ENCODE measurements at regions not wholly inside any gene's neighbourhood (a gene's known extent, or its start where the extent isn't known, plus 50 kb on each side); places are given as distances from the start of the nearest gene placed in this dataset.

GRCh38 chr4:52247941-52248340, 196.8 kb downstream of the SPATA18 start:
- no peak overlapping the region for H3K4me3 Mint-ChIP-seq
- no peaks in the 10 kb centered on the region for H3K4me1 Mint-ChIP-seq
- H3K27me3 Mint-ChIP-seq, result no peaks in the 10 kb centered on the region
- H3K36me3 Mint-ChIP-seq (ENCODE audit: low read depth), result no peaks in the 10 kb centered on the region
- no peak for ATAC-seq (replicated peaks)
- H3K9me3 Mint-ChIP-seq, result peaks cover 11% of the 10 kb centered on the region
- no peak overlapping the region for H3K27ac Mint-ChIP-seq

- ATAC-seq (replicated peaks), result no peak
- no peaks in the 10 kb centered on the region for H3K36me3 Mint-ChIP-seq (ENCODE audit: low read depth)
- no peaks in the 10 kb centered on the region for H3K4me1 Mint-ChIP-seq
- H3K4me3 Mint-ChIP-seq, result no peak overlapping the region
- peaks cover 11% of the 10 kb centered on the region for H3K9me3 Mint-ChIP-seq
- H3K27me3 Mint-ChIP-seq, result no peaks in the 10 kb centered on the region
- H3K27ac Mint-ChIP-seq, result no peak overlapping the region
Measured at GRCh38 chr4:52248820-52249219, 197.7 kb downstream of the SPATA18 start.

- H3K27me3 Mint-ChIP-seq, result no peaks in the 10 kb centered on the region
- no peaks in the 10 kb centered on the region for H3K36me3 Mint-ChIP-seq (ENCODE audit: low read depth)
- H3K27ac Mint-ChIP-seq, result no peak overlapping the region
- peaks cover 11% of the 10 kb centered on the region for H3K9me3 Mint-ChIP-seq
- no peaks in the 10 kb centered on the region for H3K4me1 Mint-ChIP-seq
- no peak for ATAC-seq (replicated peaks)
- H3K4me3 Mint-ChIP-seq, result no peak overlapping the region
Measured at GRCh38 chr4:52249581-52249980, 198.5 kb downstream of the SPATA18 start.

- H3K4me1 Mint-ChIP-seq, result no peaks in the 10 kb centered on the region
- H3K27me3 Mint-ChIP-seq, result no peaks in the 10 kb centered on the region
- no peak overlapping the region for H3K4me3 Mint-ChIP-seq
- ATAC-seq (replicated peaks), result no peak
- H3K9me3 Mint-ChIP-seq, result peaks cover 11% of the 10 kb centered on the region
- no peak overlapping the region for H3K27ac Mint-ChIP-seq
- H3K36me3 Mint-ChIP-seq (ENCODE audit: low read depth), result no peaks in the 10 kb centered on the region
Measured at GRCh38 chr4:52250154-52250553, 199.1 kb downstream of the SPATA18 start.

- ATAC-seq (replicated peaks), result no peak
- H3K27ac Mint-ChIP-seq, result no peak overlapping the region
- no peaks in the 10 kb centered on the region for H3K27me3 Mint-ChIP-seq
- no peak overlapping the region for H3K4me3 Mint-ChIP-seq
- no peaks in the 10 kb centered on the region for H3K36me3 Mint-ChIP-seq (ENCODE audit: low read depth)
- H3K9me3 Mint-ChIP-seq, result peaks cover 11% of the 10 kb centered on the region
- no peaks in the 10 kb centered on the region for H3K4me1 Mint-ChIP-seq
Measured at GRCh38 chr4:52251864-52252263, 200.8 kb downstream of the SPATA18 start.

GRCh38 chr4:52253025-52253424, 201.9 kb downstream of the SPATA18 start:
- no peak overlapping the region for H3K27ac Mint-ChIP-seq

GRCh38 chr4:52256522-52256921, 205.4 kb downstream of the SPATA18 start:
- Mint-ChIP-seq H3K27ac (no peak overlapping the region), H3K9me3 (peaks cover 11% of the 10 kb centered on the region), H3K27me3 (no peaks in the 10 kb centered on the region), H3K4me1 (no peaks in the 10 kb centered on the region), H3K36me3 (ENCODE audit: low read depth) (no peaks in the 10 kb centered on the region), H3K4me3 (no peak overlapping the region)
- no peak for ATAC-seq (replicated peaks)

More at GRCh38 chr4:52253025-52253424, 201.9 kb downstream of the SPATA18 start:
- no peak for ATAC-seq (replicated peaks)
- H3K27me3 Mint-ChIP-seq, result no peaks in the 10 kb centered on the region
- H3K4me3 Mint-ChIP-seq, result no peak overlapping the region
- H3K36me3 Mint-ChIP-seq (ENCODE audit: low read depth), result no peaks in the 10 kb centered on the region
- H3K4me1 Mint-ChIP-seq, result no peaks in the 10 kb centered on the region
- peaks cover 11% of the 10 kb centered on the region for H3K9me3 Mint-ChIP-seq

GRCh38 chr4:52259978-52260377, 208.9 kb downstream of the SPATA18 start:
- Mint-ChIP-seq H3K9me3 (peaks cover 4% of the 10 kb centered on the region), H3K36me3 (ENCODE audit: low read depth) (no peaks in the 10 kb centered on the region), H3K27ac (no peak overlapping the region), H3K4me1 (no peaks in the 10 kb centered on the region), H3K4me3 (no peak overlapping the region), H3K27me3 (peaks cover 4% of the 10 kb centered on the region)
- ATAC-seq (replicated peaks), result no peak

GRCh38 chr4:52260514-52261210, 209.6 kb downstream of the SPATA18 start:
- Mint-ChIP-seq H3K4me1 (no peaks in the 10 kb centered on the region), H3K36me3 (ENCODE audit: low read depth) (no peaks in the 10 kb centered on the region), H3K9me3 (peaks cover 4% of the 10 kb centered on the region), H3K4me3 (no peak overlapping the region), H3K27ac (no peak overlapping the region), H3K27me3 (peaks cover 4% of the 10 kb centered on the region)
- no peak for ATAC-seq (replicated peaks)

GRCh38 chr4:52263607-52264006, 212.5 kb downstream of the SPATA18 start:
- Mint-ChIP-seq H3K27ac (no peak overlapping the region), H3K9me3 (peaks cover 4% of the 10 kb centered on the region), H3K27me3 (peaks cover 4% of the 10 kb centered on the region), H3K4me3 (no peak overlapping the region), H3K4me1 (no peaks in the 10 kb centered on the region), H3K36me3 (ENCODE audit: low read depth) (no peaks in the 10 kb centered on the region)
- ATAC-seq (replicated peaks), result no peak

- no peak for ATAC-seq (replicated peaks)
- Mint-ChIP-seq H3K4me1 (no peaks in the 10 kb centered on the region), H3K27me3 (peaks cover 4% of the 10 kb centered on the region), H3K4me3 (no peak overlapping the region), H3K9me3 (peaks cover 4% of the 10 kb centered on the region), H3K27ac (no peak overlapping the region), H3K36me3 (ENCODE audit: low read depth) (no peaks in the 10 kb centered on the region)
Measured at GRCh38 chr4:52265781-52266525, 214.8 kb downstream of the SPATA18 start.

- Mint-ChIP-seq H3K27me3 (peaks cover 4% of the 10 kb centered on the region), H3K27ac (no peak overlapping the region), H3K4me1 (no peaks in the 10 kb centered on the region), H3K9me3 (peaks cover 4% of the 10 kb centered on the region), H3K4me3 (no peak overlapping the region), H3K36me3 (ENCODE audit: low read depth) (no peaks in the 10 kb centered on the region)
- ATAC-seq (replicated peaks), result no peak
Measured at GRCh38 chr4:52266537-52267137, 215.5 kb downstream of the SPATA18 start.

GRCh38 chr4:52269761-52270160, 218.7 kb downstream of the SPATA18 start:
- H3K4me1 Mint-ChIP-seq, result no peaks in the 10 kb centered on the region
- H3K27ac Mint-ChIP-seq, result no peak overlapping the region
- ATAC-seq (replicated peaks), result no peak
- H3K27me3 Mint-ChIP-seq, result no peaks in the 10 kb centered on the region
- peaks cover 8% of the 10 kb centered on the region for H3K9me3 Mint-ChIP-seq
- H3K36me3 Mint-ChIP-seq (ENCODE audit: low read depth), result no peaks in the 10 kb centered on the region
- H3K4me3 Mint-ChIP-seq, result no peak overlapping the region

GRCh38 chr4:52273885-52274284, 222.8 kb downstream of the SPATA18 start:
- no peak overlapping the region for H3K4me3 Mint-ChIP-seq
- H3K36me3 Mint-ChIP-seq (ENCODE audit: low read depth), result no peaks in the 10 kb centered on the region
- H3K27ac Mint-ChIP-seq, result no peak overlapping the region
- peaks cover 16% of the 10 kb centered on the region for H3K9me3 Mint-ChIP-seq
- H3K27me3 Mint-ChIP-seq, result no peaks in the 10 kb centered on the region
- ATAC-seq (replicated peaks), result no peak
- no peaks in the 10 kb centered on the region for H3K4me1 Mint-ChIP-seq

All from activated T-helper 17 cell treated with anti-CD3 and anti-CD28 coated beads, Interleukin-2, amount 50 U/mL, for 72 hours (primary cell).